Panc1 (cell line): ENCODE measurements at regions not wholly inside any gene's neighbourhood (a gene's known extent, or its start where the extent isn't known, plus 50 kb on each side); places are given as distances from the start of the nearest gene placed in this dataset.

Experiments
- TCF7L2 ChIP-seq: IDR thresholded peaks from 2 replicates; pipeline ENCODE4 v1.6.1; 2011; ENCODE audit warnings: mild to moderate bottlenecking, low read depth, low read length, inconsistent platforms
- TF ChIP-seq, protein P1 (sequence below): fragments of 450-650 bp; IDR thresholded peaks from 2 replicates; pipeline ENCODE4 v1.5.1; 2017; ENCODE audit warnings: mild to moderate bottlenecking

DNA sequence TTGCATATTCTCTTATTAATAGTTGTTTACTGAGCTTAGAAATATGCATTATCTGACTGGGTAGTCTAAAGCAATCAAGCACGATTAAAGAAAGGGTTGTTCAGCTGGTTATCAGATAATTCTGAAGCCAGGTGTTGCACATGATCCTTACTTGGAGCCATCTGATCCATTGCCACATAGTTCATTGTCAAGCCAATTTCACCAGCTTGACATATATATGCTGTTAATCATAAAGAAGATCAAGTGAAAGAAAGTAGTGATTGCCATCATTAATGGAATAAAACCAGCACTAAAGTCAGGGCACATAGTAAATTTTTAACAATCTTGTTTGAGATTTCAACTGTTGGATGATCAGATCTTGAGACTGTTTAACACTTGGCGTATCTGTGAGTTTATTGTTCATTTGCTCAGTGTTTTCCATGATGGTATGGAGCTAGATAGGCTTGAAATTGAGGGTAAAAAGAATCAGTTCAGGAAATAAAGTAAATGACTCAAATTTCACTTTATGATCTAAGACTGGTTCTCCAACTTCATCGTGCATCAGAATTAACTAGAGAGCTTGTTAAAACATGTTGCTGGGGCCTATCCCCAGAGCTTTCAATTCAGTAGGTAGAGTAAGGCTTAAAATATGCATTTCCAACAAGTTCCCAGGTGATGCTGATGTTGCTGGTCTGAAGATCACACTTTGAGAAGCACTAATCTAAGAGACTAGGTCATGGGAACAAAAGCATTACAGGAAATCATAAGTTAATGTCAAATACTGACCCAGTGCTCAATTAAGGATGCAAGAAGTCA lies 539.6 kb downstream of the SATB2 start:
- TF ChIP-seq, protein P1, sequence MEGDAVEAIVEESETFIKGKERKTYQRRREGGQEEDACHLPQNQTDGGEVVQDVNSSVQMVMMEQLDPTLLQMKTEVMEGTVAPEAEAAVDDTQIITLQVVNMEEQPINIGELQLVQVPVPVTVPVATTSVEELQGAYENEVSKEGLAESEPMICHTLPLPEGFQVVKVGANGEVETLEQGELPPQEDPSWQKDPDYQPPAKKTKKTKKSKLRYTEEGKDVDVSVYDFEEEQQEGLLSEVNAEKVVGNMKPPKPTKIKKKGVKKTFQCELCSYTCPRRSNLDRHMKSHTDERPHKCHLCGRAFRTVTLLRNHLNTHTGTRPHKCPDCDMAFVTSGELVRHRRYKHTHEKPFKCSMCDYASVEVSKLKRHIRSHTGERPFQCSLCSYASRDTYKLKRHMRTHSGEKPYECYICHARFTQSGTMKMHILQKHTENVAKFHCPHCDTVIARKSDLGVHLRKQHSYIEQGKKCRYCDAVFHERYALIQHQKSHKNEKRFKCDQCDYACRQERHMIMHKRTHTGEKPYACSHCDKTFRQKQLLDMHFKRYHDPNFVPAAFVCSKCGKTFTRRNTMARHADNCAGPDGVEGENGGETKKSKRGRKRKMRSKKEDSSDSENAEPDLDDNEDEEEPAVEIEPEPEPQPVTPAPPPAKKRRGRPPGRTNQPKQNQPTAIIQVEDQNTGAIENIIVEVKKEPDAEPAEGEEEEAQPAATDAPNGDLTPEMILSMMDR: no peak
- TF ChIP-seq TCF7L2: no peak
